GM21619 (cell line): ENCODE measurements at regions not wholly inside any gene's neighbourhood (a gene's known extent, or its start where the extent isn't known, plus 50 kb on each side); places are given as distances from the start of the nearest gene placed in this dataset.
"Not testable (repeated sequence)": the region's sequence is repeated elsewhere in the genome, so short reads cannot be mapped to it uniquely, and the experiment has no call there.

Source experiments
- ATAC-seq: cut with Tn5 transposase; IDR thresholded peaks from one replicate; pipeline ENCODE4 v1.9.1; 2021; ENCODE audit not compliant: unreplicated experiment

DNA sequence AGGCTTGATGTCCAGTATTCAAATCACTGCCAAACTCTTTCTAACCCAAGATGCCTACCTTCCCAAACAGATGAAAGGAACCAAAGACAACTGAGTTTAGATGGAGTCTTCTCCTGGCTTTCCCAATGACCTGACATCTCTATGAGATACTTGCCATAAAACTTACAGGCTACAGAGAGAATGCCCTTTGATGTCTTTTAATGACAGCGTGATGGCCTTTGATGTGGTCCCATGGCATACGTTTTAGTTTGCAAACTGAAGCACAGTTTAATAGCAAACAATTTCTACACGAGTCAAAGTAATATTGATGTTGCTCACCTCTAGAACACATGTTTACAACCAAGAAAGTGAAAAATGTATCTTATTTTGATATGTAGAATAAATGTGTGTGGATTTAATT, 73.2 kb downstream of the ZIC4 start:
- no peak for ATAC-seq

DNA sequence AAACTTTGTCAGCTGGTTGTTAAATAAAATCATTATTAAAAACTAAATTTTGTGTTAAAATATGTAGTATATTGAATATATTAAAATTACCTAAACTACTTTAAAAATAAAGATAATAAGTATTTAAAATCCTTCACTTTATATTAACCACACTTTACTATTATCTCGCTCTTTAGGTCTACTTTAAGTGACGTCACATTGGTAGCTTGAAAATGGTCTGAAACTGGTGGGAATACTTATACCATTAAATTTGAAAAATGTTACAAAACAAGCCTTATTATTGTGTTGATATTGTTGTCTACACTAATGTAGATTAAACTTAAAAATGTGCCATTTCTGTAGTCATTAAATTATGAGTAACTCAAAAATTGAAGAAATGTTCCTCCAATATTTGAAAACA, 77.6 kb downstream of the ZIC4 start:
- no peak for ATAC-seq

DNA sequence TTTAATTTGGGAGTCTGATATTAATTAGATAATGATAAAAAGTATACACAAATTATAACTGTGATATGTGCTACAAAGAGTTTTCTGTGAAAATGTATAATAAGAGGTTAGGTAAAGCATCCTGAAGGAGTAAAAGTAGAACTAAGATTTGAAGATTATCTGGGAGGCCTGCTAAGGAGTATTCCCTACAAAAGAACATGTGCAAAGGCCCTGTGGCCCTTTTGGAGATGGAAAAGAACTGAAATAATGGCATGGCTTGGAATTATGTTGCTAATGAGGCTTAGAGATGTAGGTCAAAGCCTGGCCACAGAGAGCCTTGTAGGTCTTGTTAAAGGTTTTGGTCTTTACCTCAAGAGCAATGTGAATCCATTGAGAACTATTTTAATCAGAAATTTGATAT, 82.0 kb downstream of the ZIC4 start:
- ATAC-seq = no peak

DNA sequence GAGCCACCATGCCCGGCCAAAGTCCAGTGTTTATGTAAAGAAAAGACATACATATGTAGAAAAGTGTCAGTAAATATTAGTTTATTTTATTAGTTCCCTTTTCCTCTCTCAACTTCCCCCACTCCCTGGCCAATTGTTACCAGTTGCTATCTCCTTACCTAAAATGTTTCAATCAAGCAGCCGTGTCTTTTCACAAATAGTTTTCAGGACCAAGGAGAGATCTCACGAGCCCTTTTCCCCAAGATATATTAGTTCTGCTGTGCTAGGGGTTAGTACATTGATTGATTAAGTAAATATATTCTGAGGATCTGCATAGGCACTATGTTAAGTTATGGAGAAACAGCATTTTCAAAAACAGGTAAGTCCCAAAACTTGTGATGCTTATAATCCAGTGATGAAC, 87.4 kb downstream of the ZIC4 start:
- no peak for ATAC-seq

DNA sequence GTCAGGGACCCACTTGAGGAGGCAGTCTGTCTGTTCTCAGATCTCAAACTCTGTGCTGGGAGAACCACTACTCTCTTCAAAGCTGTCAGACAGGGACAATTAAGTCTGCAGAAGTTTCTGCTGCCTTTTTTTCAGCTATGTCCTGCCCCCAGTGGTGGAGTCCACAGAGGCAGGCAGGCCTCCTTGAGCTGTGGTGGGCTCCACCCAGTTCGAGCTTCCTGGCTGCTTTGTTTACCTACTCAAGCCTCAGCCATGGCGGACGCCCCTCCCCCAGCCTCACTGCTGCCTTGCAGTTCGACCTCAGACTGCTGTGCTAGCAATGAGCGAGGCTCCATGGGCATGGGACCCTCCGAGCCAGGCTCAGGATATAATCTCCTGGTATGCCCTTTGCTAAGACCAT, 89.3 kb downstream of the ZIC4 start:
- not testable (repeated sequence) for ATAC-seq

DNA sequence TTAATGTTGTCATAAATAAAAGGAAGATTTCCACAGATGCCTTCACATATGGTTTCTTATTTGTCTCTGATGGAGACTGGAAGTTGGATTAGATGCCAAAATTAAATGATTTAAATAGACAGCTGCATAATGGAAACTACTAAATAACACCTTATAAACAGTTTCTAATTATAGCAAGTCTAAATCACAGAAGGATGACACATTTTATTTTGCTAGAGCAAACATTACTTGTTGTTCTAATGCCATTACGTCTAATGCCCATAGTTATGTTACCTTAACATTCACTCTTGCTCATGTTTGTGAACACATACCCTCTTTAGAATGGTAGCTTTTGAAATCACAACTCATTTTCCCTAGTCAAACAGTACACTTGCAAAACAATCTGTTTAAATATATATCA, 92.8 kb downstream of the ZIC4 start:
- no peak for ATAC-seq

DNA sequence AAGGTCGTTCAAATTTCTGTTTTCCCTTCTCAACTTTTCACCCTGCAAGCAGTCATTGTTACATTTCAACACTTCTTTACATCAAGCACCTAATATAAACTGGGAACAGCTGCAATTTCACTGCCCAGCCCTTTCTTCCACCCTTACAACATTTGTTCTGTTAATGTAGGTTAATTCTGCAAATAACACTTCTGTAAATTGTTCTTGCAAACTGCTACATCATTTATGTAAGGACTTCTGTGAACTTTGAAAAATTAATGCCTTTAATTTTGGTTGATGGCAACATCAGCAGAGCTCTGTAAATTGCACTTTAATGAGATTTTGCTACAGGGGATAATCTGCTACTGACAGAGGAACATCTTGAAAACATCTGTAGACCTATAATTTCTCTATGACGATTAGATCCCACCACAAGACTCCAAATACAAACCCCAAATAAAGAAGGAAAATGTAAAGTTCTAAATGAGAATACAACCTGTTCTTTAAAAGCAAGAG, 93.5 kb downstream of the ZIC4 start:
- ATAC-seq = no peak

DNA sequence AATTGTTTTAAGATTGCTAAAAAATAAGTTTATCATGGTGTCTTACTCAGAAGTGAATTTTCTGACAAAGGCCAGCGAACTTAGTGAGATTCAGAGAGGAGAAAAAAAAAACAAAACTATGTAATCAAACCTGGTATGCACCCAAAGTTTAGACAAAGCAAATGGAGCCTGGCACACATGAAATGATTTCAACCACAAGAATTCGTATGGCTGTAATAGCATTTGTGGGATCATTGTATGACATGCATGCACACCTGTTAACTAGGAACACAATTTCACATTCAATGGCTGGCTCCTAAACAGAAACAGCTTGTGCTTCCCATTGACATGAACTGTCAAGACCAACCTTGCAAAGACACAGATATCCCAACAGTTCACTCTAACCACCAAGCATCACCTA, 94.6 kb downstream of the ZIC4 start:
- ATAC-seq = no peak

DNA sequence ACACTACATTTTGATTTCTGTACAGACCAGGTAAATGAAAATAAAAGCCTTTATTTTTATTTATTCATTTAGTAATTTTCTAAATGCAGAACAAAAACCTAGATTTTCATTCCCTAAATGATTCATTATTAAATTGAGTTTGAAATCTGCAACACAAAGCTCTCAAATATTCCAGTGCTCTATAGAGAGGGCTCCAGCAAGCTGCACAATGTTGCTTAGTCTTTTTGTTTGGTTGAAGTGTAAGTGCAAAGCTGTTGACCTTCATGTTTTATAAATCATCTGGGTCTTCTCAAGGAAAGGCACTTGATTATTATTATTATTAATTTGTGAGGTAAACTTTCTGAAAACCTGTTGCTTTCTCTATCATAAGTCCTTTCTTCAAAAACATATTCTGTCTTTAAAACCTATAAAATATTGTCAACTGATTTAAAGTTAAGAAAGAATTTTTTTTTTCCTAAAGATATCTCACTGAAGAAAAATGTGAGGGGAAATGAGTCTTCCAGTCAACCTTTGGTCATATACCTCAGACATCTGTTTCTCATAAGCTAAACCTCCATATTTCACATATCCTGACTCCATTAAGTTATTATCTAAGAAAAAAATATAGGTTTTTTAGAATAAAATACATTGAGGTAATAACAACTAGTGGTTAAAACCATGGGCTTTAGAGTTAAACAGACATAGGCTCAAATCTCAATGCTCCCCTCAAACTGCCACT, 100.7 kb downstream of the ZIC4 start:
- ATAC-seq = no peak

DNA sequence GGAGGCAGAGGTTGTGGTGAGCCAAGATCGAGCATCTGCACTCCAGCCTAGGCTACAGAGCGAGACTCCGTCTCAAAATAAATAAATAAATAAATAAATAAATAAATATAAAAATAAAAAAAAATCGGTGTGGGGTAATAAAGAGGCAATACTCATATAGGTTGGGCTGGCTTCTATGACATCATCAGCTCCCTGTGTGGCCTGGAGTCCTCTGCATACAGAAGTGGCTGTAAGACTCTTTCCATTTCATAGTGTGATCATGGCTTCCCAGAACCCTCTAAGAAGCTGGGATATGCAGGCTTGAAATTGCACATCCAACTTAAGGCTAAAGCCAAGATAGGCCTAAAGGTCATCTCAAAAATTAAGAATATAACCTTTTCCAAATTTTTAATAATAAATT, 101.6 kb downstream of the ZIC4 start:
- ATAC-seq = no peak

DNA sequence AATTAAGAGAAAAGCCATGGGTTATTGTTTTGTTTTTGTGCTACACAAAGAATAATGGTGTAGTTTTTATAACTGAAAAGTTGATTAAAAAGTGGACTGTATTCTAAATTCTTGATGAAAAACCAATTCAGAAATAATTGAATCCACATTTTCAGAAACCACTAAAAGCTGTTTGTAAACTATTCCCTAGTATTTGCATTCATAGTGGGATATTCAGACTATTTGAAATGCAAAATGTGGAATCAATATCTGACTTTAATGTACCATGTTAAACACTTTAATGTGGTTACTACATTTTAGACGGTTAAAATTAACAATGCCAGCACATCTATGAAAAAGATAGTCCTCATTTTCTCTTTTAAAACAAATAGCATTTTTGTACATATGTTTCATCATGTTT, 104.6 kb downstream of the ZIC4 start:
- no peak for ATAC-seq

DNA sequence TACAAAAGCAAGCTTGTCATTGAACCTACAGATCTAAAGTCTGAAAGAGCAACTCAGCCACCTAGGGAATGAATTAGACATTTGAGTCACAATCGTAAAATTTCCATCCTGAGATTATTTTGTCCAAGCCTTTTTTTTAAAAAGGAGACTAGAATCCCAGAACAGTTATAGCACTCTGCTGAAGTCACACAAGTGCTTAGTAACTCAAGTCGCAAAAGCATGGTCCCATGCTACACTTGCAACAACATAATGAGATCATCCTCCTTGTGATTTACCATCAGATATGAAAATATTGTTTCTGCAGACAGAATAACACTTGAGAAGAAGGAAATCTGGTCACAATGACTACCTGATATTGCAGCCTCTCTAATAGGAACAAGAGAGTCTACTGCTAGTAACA, 106.7 kb downstream of the ZIC4 start:
- no peak for ATAC-seq

DNA sequence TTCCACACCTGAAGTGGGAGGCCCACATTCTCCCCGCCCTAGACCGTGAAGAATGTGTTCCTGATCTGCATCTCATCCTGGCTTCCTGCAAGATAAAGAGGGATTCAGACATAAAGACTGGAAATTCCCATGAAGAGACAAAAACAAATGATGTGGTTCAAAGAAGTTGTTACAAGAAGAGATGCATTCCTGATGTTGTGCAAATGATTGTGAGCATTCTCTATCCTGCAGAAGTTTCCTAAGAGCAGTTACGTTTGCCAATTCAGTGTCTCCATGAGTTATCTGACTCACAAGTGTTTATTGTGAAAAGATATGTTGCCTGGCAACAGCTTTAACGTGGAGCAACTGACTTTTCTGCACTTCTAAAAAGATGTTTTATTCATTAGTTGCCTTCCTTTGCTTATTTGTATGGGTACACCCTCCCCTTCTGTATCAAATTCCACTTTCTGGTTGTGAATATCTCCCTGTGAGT, 107.8 kb downstream of the ZIC4 start:
- no peak for ATAC-seq

DNA sequence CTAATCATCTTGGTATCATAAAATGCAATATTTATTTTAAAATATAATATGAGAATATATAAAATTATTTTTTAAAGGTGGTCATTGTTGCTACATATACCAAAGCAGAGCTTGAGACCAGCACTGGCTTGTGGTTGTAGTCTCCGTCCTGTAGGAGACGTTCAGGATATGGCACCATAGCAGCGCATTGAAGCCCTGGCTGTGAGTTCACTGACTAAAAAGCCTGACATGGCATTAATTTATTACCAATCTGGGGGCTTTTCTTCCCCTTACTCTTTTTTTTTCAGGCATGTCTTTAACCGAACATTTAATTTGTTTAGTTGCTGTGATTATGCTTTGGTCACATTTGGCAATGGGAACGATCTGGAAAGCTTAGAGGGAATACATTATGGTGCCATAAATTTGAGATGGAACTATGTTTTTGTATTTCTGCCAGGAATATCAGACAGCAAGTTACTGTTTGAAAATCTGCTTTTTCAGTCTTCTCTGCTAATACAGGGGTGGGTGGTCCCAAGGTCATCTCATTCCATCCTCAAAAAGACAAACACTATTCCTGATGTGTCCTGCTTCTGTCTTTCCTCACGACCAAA, 108.5 kb downstream of the ZIC4 start:
- no peak for ATAC-seq

DNA sequence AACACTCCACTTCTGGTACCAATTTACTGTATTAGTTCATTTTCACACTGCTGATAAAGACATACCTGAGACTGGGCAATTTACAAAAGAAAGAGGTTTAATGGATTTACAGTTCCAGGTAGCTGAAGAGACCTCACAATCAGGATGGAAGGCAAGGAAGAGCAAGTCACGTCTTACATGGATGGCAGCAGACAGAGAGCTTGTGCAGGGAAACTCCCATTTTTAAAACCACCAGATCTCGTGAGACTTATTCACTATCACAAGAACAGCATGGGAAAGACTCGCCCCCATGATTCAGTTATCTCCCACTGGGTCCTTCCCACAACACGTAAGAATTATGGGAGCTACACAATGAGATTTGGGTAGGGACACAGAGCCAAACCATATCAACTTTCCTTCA, 119.0 kb downstream of the ZIC4 start:
- not testable (repeated sequence) for ATAC-seq

DNA sequence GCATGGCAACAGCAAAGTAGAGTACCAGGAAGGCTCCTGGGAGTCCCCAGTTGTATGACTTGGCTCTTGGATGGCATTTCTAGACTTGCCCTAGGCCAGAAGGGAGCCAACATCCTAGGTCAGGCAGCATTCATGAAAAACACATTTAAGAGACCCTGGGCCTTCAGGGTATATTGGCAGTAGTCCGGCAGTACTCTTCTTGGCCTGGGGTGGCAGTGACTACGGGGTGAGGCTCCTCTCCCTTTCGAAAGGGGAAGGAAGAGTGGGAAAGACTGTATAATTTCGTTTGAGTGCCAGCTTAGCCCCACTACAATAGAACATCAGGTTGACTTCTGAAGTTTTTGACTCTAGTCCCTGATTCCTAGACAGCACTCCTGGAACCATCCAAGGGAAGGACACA, 136.4 kb downstream of the ZIC4 start:
- ATAC-seq = no peak

DNA sequence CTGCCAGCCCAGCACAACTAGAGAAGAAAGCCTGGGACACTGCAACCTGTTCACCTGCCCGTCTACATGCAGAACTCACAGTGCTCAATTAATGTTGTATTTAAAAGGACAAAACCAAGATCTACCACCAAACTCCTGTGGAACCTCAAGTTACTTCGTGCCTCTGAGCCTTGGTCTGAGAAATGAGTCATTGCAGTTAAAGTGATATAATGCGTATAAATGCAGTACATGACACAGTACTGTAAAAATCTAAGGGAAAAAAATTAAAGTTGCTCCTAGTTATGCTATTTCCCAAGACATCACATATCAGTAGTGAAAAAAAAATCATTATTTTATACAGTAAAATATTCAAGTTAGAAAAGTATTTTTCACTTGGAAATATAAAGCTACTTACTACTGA, 138.9 kb downstream of the ZIC4 start:
- no peak for ATAC-seq

DNA sequence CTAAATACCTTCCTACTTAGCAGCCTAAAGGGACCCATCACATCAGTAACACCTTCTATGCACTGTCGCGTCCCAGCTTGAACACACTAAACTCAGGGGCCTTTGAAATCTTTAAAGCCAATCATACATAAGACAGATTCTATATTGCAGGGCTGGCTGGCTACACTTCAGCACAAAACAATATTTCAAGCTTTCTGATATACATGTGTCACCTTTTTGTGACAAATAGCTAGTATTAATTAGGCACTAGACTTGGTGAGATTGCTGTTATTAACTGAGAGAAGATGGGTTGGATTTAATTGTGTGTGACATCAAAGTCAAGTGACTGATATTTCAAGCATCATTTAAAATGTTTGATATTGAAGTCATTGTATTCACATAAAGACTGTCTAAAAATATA, 148.4 kb downstream of the ZIC4 start:
- ATAC-seq = no peak

DNA sequence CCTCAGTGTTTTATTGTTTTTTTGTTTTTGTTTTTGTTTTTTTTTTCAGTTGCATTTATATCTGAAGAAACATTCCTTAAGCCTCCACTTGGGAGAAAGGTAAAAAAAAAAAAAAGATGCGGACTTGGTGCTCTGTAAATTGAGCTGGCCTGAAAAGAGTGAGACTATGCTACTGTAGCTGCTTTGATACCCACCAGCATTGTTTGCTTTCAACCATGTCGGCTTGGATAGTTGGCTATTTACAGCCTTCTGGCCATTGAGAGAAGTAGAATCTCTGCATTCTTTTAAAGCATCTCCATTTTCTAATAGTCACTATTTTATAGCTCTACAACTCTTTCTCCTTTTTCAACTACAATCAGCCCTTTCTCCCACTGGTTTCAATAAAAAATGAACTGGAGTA, 149.6 kb downstream of the ZIC4 start:
- no peak for ATAC-seq

DNA sequence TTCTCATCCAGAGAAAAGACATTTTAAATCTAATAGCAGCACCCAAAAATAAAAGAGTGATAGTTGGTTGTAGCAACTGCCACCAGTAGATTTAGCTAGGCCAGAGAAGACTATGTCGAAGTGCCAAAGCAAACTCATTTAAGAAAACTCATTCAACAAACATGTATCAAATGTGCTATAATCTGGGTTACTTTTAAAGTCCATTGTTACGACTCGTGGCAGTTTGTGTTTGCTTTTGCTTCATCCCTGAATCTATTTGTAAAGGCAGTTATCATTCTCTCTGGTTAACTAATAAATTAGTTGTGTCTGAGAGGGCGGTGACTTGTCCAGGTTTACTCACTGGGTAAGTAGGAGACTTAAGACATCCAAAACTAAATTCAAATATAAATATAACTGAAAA, 159.4 kb downstream of the ZIC4 start:
- no peak for ATAC-seq

DNA sequence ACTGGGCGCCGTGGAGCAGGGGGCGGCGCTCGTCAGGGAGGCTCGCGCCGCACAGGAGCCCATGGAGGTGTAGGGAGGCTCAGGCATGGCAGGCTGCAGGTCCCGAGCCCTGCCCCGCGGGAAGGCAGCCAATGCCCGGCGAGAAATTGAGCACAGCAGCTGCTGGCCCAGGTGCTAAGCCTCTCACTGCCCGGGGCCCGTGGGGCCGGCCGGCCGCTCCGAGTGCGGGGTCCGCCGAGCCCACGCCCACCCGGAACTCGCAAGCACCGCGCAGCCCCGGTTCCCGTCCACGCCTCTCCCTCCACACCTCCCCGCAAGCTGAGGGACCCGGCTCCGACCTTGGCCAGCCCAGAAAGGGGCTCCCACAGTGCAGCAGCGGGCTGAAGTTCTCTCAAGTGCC, 160.7 kb downstream of the ZIC4 start:
- not testable (repeated sequence) for ATAC-seq

DNA sequence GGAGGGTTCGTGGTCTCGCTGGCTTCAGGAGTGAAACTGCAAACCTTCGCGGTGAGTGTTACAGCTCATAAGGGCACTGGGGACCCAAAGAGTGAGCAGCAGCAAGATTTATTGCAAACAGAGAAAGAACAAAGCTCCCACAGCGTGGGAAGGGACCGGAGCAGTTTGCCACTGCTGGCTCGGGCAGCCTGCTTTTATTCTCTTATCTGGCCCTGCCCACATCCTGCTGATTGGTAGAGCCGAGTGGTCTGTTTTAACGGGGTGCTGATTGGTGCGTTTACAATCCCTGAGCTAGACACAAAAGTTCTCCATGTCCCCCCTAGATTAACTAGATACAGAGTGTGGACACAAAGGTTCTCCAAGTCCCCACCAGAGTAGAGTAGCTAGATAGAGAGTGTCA, 161.3 kb downstream of the ZIC4 start:
- not testable (repeated sequence) for ATAC-seq

DNA sequence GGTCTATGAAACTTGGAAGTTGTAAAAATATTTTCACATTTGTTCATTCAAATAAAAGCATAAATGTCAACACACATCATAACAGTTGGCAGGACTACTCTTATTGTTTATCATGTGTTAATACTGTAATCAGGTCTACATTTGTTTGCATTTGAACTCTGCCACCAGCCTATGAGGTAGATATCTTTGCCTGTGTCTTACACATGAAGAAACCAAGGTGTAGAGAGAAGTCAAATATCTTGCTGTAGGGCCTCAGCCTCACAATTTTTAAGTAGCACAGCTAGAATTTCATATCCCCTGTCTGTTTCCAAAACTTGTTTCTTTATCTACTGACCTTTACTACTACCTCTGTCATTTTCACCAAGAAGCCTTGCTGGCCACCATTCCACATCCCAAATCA, 161.9 kb downstream of the ZIC4 start:
- ATAC-seq = no peak
